GM21529 (cell line): ENCODE measurements at regions not wholly inside any gene's neighbourhood (a gene's known extent, or its start where the extent isn't known, plus 50 kb on each side); places are given as distances from the start of the nearest gene placed in this dataset.

ENCODE experiments used
- ATAC-seq: cut with Tn5 transposase; IDR thresholded peaks from one replicate; pipeline ENCODE4 v1.9.1; 2021; ENCODE audit not compliant: unreplicated experiment

DNA sequence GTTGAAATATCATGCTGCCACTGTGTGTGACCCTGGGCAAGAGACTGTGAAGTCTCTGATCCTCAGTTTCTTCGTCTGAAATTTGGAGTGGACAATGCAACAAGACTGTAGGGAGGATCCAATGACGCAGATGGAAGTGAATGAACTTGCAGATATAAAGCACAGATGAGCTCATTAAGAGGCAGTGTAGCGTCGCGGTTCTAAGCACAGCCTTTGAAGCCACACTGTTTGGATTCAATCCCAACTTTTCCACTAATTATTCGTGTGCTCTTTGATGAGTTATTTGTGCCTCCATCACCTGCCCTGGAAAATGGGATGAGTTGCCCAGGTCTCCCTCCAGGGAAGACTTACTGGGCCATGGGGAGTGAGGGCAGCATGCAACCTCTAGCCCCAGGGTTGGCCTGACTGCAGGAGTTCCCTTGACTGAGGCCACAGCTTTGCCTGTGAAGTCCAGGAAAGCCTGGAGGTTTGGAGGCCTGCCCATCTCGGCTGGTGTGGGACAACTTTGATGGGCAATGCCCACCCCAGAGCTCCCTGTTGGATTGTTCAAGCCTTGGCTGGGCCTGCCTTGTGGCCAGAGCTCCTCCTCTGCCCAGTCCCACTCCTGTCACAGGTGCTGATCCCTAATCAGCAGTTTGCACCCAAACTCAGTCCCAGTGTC, 266.0 kb upstream of the B3GAT1 start:
- ATAC-seq = no peak

DNA sequence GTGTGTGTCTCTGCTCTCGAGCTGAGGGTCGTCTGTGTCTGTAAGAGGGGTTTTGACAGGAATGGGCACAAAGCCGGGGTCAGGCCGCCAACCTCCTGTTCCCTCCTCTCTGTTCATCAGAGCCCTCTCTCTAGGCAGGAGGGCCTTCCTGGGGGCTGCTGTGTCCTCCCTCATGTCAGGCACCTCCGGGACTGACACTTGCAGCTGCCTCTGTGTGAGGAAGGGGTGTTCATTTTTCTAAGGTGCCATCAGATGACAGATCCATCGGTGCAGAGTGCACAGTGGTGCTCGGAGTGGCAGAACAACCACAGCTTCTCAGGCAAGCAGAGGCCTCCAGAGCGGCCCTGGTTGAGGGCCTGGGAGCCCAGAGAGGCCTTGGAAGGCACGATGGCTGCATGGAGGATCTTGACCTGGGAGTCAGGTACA, 265.4 kb upstream of the B3GAT1 start:
- ATAC-seq = no peak

DNA sequence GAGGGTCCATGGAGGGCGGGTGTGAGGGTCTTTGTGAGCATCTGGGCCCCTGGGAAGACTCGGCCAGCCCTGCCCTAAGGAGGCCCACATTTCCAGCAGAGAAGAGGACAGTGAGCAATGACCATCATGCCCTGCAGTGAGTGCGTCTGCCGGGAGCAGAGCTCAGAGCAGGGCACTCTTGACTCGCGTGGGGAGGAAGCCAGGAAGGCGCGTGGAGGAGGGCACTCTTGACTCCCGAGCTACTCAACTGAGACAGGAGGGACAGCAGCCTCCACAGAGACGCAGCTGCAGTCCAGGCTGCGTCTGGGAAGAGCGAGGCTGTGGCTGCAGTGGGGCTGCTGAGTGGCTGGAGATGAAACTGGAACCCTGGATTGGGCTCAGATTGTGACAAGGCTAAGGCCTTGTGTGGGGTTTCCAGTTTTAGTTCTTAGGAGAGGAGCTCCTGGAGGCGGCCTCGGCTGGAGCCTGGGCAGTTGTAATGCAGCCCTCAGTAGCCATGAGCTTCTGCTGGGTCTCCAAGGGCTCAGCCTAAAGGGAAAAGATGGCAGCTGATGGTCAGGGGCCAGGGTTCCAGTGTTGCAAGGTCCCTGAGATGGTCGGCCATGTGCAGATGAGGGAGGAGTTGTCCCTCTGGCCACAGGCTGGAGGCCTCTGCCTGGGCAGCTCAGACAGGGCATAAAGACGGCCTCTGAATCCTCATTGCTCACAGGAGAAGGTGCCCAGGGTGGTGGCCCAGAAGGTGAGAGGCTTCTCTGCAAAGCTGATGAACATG, 264.7 kb upstream of the B3GAT1 start:
- no peak for ATAC-seq

DNA sequence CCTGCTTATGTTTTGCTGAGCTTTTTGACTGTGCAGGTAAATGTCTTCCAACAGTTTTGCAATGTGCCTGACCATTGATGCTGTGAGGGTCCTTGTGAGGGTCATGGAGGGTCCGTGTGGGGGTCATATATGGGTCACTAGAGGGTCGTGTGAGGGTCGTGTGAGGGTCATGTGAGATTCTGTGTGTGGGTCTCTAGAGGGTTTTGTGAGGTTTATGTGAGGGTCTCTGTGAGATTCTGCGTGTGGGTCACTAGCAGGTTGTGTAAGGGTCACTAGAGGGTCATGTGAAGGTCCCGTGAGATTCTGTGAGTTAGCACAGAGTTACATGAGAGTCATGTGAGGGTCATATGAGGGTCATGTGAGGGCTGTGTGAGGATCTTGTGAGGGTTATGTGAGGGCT, 263.9 kb upstream of the B3GAT1 start:
- no peak for ATAC-seq

DNA sequence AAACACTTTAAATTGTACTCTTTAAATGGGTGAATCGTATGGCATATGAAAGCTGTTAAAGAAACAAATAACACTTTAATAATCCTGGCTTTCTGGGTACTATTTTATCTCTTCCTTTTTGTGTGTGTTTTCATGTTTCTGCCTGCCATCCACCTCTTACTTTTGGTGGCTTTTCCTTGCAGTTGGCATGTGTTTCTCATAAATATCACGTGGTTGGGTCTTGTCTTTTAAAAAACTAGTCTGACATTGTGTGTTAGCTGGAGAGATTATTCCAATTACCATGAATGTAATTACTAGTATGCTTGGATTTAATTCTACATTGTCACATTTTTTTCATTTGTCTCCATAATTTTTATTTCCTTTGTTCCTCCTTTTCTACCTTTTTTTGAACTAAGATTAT, 262.9 kb upstream of the B3GAT1 start:
- ATAC-seq = no peak

DNA sequence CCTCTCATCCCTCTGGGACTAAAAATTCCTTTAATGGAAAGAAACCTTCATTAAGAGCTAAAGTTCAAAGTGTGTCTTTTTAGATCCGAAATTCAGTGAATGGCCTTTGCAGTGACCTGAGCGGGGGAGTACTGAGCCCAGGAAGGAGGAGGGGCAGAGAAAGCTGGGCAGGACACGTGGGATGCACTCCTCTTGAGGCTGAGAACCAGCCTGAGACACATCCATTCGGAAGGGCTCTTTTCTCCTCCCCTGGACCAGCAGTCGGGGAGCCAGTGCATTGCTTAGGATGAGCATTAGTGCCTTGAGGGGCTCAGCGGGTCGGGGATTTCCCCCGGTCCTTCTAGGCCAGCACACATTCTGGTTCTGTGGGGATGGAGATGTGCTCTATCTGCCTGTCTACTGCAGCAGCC, 258.9 kb upstream of the B3GAT1 start:
- no peak for ATAC-seq

DNA sequence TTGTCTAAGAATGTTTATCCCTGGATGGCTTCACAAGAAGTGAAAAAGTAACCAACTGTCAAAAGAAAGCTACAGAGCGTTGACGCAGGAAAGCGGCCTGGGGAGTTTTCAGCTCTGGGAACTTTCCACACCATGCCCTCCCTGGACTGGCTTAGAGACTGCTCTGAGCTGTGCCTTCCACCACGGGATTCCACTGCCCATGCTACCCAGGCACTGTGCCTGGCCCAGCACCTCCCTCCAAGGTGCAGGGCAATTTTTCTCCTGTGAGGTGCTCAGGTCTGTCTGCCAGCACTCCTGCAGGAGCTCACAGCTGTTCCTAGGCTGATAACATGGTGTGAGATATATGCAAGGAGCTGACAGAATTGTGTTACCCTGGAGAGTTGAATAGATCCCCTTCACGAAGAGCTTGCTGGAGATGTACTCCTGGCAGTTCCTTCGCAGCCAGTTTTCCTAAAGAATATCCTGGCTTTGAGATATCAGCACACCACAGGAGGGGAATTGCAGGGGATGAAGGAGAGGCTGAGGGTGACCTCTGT, 258.3 kb upstream of the B3GAT1 start:
- no peak for ATAC-seq

DNA sequence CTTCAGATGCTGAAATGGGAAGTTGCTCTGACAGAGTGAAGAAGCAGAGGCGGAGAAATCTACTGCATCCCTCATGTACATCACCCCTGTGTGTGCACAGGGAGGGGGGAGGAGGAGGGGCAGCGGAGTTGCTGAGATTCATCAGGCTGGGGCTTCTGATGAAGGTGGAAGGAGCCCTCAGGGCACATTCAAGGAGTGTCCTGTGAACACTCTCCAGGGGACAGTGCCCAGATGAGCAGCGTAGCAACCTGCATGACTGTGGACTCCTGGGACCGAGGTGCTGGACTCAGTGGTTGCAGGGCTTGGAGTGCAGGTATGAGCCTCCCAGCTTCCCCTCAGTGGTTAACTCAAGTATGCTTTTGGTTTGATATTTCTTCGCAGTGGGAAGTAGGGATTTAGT, 257.8 kb upstream of the B3GAT1 start:
- ATAC-seq = no peak

DNA sequence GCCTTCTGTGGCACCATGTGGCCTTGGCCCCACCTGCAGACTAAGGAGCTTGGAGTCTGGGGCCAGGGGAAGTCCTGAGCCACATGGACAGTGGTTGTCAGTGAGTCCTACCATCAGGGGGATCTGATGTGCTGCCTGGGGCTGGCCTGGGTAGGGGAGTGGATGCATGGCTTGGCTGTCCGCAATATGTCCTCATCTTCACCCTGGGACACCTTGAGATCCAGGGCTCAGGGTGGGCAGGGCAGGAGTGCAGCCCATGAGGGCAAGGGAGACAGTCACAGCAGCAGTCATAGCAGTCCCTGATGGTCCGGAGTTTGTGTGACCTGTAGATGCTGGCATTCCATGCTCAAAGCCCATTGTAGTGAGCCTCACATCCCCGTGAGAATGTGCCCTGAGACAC, 256.8 kb upstream of the B3GAT1 start:
- ATAC-seq = no peak

DNA sequence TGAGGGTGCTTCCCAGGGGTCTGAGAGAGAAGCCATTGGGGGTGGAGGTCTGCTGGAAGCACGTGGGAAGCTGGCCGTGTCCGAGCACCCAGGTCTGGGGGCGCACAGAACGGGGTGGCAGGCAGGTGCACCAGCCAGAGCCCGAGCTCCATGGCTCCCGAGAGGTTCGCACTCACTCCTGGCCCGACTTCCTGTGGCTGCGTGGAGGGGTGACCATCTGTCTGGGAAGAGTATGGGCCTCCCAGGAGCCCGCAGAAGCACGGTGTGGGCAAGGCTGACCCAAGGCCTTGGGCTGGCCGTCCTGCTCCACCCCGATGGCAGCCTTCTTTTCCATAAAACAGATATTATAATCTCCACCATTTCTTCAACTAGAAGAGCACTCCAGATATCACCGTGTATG, 256.0 kb upstream of the B3GAT1 start:
- no peak for ATAC-seq

DNA sequence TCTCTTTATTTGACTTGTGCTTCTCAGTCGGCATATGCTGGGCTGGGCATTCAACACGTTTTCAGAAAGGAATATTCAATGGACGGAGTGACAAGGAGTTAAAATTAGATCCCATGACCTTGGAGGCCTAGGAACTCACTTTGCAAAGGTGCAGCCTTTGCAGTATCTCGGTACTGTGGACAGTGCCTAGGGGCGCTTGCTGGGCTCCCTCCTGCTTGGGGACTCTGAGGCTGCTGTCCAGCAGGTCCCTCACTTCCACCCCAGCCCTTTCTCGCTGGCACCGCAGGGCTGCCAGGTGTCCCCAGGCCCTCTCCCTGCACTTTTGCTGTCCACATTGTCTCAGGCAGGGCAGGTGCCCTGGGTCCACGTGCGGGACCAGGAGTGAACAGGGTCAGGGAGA, 255.5 kb upstream of the B3GAT1 start:
- ATAC-seq = no peak

DNA sequence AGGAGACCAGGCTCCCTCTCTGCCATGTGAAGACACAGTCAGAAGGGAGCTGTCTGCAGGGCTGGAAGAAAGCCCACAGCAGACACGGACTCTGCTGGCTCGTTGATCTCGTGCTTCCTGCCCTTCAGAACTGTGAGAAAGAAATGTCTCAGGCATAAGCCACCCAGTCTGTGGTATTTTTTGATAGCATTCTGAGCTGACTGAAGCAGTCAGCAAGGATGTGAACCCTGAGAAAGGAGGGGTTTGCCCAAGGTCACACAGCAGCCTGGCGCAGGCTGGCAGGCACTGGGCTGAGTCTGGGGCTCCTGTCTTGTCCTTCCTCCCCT, 255.1 kb upstream of the B3GAT1 start:
- no peak for ATAC-seq

DNA sequence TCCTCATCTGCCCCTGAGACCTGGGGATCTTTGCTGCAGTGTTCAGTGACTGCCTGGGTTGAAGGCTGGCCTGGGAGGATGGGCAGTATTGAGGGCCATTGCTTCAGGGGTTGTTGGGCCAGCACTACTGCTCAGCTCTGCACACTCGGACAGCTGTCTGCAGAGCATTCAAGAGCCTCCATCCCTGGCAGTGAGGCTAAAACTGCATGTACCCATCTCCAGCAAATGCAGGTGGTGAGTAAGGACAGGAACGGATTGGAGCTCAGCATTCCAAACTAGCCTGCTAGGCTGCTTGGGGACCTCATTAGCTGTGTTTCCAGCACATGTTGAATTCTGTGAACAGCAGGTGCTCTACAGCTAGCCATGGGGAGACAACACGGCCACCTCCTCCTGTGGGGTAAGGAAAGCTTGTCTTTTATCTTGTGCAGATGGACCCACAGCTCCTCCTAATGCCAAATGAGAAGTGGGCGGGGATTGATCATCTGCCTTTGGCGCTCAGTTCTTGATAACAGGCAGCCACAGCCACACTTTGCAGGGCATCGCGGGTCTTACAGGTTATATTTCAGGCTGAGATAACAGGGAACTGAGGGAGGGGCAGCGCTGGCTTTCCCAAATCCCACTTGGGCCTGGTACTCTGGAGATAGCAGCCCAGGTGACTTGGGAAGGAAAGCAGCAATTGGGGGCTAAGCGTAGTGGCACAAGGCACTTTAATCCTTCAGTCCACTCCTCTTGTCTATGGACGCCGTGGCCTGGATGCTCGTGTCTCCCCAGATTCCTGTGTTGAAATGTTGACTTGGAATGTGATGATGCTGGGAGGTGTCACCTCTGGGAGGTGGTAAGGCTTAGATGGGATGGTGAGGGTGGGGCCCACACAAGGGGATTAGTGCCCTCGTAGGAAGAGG, 254.5 kb upstream of the B3GAT1 start:
- ATAC-seq = no peak

DNA sequence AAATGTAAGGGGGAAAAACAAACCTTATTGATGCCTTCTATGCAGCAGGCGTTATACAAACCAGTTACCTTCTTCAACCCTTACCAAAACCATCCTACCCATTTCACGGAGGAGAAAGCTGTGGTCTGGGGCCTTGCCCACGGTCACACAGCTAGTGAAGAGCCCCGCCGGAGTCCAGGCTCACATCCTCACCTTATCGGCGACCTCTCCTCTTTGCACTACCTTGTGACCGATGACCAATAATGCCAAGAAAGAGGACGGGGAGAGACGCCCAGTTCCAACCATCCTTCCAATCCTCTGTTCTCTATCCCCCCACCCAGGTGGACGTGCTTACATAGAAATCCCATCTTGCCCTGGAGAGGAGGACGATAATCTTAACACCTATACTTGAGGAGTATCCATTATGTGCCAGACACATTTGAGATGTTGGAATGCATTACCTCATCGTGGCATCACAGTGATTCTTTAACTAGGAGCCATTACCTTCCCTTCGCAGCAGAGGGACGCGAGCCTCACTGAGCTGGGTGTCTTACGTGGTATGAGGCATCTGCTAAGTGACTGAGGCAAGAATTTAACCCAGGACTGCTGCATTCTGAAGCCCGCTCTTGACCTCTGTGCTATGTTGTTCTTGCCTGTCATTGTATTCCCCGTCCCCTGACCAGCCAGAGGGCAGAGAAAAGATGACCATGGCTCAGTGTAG, 253.7 kb upstream of the B3GAT1 start:
- no peak for ATAC-seq

DNA sequence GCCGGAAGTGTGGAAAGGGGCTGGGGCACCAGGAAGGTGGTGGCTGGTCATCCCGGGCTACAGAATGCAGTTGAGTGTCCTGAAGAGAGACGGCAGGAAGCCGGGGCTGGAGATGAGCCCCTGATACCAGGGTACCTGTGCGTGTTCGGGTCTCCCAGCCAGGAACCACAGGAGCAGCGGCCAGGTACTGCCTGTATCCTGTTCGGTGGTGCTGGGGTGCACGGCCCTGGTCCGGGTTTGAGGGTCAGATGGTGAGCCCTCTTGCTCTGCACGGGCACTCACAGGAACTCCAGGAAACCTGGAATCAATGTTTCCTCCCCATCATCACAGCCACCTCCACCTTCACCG, 253.1 kb upstream of the B3GAT1 start:
- no peak for ATAC-seq

DNA sequence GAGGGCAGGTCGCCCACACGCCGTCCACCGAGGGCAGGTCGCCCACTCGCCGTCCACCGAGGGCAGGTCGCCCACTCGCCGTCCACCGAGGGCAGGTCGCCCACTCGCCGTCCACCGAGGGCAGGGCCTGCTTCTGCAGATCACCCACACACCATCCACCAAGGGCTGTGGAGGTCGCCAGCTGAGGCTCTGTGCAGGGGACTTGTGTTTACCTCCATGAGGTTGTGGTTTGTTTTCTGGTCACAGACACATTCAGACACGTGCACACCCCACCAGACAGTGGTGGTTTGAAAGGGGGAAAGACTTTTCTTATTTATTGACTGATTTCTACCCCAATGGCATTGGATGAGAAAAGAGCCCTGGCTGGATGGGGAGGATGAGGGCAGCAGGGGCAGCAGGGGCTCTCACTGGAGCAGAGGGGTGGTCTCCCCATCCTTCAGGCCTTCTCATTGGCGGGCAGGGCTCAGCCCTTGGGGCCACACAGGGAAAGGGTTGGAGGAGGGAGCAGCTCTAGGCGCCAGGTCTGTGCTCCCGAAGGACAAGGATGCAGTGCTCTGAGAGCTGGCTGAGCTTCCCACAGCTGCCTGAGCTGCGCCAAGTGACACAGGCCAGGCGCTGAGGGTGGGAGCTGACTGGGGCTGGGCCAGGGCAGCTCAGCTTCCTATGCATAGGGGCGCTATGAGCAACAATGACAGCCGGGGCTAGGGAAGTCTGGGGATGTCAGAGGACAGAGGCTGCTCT, 252.6 kb upstream of the B3GAT1 start:
- no peak for ATAC-seq

DNA sequence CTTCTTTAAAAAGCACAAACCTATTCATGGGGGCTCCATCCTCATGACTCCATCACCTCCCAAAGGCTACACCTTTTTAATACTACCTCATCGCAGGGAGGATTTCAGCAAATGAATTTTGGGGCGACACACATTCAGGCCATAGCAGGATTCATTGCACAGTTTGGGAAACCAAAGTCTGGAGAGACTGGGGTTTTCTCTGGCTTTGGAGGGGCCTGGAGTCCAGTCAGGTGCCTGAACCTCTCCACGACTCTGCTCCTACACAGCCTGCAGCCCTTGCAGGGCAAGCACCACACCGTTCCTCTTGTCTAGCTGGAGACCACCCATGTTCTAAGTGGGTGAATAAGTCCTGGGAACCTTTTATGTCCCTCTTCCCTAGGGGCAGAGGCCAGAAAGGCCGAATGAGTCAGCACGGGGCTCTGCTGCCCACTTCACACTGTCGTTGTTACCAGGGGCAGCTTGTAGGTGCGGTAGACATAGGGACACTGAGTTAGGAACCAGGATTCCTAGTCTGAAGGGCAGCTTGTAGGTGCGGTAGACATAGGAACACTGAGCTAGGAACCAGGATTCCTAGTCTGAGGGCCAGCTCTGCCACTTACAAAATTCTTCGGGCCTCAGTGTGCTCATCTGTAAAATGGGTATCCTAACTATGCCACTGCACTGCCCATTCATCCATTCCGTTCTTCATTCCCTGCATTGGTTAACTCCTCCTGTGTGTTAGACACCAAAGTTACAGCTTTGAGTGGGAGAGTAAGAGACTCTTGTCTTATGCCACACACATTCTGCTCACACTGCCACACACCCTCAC, 251.7 kb upstream of the B3GAT1 start:
- no peak for ATAC-seq

DNA sequence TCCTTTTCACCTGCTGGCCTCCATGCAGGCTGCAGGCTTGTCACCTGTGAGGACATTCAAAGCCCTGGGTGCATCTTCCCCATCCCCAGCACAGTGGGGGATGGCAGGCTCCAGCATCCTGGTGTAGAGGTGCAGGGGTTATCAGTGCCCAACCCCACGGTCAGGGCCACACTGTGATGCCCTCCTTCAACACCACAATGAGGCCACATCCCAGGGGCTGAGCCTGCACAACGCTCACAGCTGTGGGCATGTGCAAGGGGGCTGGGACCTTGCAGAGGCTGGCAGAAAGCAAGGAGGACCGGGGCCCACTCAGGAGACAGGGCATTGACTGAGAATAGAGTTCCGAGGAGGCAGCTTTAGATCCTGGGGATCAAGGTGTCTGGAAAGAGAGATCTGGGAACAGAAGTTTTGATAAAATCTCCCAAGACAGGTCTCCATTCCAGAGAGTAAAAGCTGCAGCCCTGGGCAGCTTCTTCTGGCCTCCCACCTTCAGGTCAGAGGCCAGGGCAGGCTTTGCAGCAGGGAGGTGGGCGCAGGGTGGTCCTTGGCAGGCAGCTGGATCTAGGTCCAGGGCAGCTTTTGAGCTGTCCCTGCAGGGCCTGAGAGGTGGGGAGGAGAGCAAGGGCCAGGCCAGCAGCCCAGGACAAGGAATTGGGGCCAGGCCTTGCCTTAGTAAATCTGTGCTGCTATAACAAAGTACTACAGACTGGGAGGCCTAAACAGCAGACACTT, 250.8 kb upstream of the B3GAT1 start:
- no peak for ATAC-seq

DNA sequence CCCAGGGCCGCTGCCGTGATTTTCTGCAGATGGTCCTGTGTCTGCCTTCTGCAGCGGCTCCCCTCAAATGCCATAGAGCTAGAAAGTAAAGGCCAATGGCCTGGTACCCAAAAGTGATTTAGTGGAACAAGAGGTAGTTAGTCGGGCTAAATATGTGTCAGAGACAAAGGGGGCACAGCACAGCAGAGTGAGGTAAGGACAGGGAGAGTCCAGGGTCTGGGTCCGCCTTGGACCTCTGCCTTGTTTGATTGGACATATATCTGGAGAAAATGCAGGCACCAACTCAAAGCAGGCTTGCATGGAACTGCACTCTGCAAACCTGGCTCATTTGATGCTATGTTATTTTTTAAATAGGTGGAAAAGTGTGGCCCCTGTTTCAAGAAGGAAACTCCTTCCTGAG, 249.6 kb upstream of the B3GAT1 start:
- no peak for ATAC-seq
